C1 segment of cervical spinal cord (tissue), 14 donors: ENCODE measurements at regions not wholly inside any gene's neighbourhood (a gene's known extent, or its start where the extent isn't known, plus 50 kb on each side); places are given as distances from the start of the nearest gene placed in this dataset.

Experiments
- DNase-seq, 14 donors: peaks; one replicate each; lab custom pipeline; 2025; lab: John Stamatoyannopoulos, UW

DNA sequence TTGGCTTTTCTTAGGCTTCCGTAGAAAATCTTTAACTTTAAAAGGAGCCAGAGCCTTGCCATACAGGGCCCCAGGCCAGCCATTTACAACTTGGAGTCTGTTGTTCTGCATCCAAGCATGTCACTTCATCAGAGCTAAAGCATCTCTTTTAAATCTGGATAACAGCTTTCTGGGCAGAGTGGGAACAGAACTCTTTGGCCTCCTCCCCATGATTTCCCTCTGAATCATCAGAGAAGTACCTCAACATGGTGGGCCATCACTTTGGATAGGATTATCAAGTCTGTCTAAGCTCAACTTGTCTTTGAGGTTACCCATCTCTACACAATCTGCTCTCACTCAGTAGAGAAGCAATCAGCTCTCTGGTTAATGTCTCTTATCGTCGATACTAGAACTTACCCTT, 170.9 kb downstream of the SLC6A15 start:
- DNase-seq = no peak

DNA sequence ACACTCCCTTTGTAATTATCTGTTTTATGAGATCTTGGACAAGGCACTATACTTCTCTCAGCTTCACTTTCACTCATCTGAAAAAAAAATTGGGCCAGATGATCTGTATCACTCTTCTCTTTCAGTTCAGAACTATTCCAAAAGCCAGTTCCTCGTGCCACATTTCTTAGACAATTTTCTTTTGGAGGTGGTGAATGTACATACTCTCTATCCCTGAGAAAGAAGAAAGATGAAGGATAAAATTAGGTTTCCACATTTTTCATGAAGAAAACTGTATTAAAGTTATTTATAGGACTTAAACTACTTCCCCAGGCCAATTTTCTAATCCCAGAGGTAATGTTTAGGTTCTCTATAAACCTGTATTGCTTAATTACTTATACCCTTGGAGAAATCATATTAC, 171.6 kb downstream of the SLC6A15 start:
- DNase-seq = no peak

DNA sequence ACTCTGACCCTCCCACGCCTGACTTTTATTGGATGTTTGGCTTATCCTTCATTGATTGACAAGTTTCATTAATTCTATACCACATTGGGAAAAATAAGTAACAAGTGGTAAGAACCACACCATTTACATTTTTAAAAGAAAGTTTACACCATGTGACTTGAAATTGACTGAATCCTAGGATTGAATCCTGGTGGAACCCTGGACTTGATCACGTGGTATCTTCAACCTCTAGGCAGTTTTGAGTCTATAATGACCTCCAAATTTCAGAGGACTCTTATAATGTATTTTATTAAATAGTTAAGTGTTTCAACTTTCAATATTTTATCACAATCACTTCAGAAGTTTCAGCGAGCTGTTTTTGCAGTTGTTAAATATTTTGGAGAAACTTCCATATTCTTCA, 172.0 kb downstream of the SLC6A15 start:
- no peak for DNase-seq

DNA sequence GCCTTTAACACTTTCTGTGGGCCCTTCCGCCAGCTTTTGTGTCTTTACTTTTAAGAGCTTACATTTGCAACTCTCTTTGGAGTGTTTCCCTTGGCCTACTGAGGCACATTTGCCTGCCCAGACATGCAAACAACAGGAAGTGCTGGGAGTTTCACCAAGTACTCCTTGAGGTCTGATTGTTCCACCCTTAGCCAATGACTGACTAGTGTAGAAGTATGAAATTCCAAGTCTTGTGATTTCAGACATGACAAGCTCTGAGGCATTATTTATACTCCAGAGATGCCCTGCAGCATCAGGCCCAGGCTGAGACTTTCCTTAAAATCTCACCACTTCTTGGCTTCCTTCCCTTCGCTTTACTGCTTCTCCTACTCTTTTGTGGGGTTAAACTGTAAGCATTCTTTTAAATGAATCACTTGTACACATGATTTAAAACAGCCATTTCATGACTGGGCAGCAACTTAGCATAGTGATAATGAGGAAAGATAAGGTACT, 174.1 kb downstream of the SLC6A15 start:
- DNase-seq = no peak

DNA sequence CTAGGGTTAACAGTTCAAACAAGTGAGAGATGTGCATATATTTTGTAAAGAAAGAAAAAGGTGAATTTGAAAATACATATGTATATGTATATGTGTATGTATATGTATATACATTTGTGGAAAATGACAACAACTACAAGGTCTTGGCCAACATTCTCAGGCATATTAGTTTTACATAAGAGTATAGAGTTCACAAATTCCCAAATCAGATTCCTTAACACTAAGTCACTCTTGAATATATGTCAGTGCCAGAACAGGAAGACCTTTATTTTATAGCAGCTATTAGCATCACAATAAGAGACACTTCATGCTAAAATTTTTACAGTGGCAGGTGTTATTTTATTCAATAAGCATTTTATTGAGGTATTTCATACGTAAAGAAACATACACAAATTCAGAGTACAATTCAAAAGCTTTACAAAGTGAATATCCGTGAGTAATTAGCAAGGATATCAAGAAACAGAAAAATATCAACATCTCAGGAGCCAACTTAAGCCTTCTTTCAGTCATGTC, 179.7 kb downstream of the SLC6A15 start:
- DNase-seq = no peak

DNA sequence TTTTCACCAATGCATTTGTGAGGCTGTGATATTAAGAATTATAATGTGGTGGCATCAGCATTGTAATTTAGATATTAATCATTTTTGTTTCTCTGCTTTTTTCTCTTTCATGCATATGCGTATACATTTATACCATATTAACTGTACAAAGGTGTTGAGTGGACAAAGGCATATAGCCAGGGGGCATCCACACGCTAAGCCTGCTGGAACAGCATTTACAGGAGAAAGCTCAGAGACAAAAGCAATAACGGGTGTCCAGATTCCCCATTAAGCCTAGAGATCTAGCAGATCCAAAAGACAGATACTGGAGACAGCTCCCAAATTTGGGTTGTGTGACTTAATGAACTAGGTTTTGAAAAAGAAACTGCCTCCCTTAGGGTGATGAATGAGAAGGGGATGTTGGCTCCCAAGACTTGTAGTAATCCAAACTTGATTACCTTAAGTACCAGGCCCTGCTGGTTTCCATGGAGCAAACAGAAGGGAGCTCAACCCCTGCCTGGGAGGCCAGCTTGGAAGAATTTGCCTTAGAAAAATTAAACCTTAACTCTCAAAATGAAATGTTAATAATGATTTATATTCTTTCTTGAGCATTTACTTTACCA, 181.9 kb downstream of the SLC6A15 start:
- DNase-seq = no peak

DNA sequence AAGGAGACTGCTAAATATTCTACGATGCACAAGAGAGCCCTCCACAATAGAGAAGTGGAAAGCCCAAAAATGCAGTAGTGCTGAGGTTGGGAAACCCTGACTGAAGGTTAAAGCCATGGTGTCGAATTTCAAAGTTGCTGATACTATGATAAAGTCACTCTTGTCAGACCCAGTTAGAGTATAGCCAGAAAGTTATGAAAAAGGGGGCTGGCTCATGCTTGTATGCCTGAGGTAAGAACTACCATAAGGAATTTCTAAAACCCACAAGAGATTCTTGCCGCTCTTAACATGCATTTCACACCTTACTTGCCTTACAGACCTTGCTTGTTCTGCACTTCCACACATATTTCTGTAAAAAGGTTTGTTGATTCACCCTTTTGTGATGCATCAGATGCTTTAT, 184.6 kb downstream of the SLC6A15 start:
- DNase-seq = no peak

DNA sequence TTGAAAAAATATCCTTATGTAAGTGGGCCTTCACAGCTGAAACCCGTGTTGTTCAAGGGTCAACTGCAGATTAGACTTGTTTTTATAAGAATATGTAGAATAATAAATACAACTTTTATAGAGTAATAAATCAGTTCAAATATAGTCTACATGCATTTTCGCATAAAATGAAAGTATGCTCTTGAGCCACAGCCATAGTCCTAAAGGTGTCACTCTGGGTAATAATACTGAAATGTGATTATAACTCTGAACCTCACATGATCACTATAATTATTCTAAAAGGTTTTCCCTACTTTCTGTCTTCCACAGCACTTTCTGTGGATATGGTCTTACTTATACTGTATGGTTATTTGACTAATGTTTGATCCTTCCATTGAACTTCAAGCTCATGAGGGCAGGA, 185.8 kb downstream of the SLC6A15 start:
- DNase-seq = no peak

DNA sequence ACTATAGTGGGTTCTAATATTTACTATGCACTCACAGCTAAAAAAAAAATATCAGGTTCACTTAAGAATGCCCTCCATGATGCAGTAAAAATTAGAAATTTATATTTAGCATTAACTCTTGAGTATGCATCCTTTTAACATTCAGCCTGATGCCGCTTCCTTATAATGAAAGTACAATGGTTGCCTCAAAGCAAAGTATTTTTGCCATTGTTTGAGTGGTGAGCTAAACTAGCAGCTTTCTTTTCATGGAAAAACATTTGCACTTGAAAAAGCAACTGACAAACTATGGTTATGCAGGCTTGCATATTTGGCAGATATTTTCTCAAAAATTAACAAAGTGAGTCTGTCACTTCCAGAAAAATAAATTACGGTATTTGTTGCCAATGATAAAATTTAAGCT, 188.6 kb downstream of the SLC6A15 start:
- DNase-seq = no peak

DNA sequence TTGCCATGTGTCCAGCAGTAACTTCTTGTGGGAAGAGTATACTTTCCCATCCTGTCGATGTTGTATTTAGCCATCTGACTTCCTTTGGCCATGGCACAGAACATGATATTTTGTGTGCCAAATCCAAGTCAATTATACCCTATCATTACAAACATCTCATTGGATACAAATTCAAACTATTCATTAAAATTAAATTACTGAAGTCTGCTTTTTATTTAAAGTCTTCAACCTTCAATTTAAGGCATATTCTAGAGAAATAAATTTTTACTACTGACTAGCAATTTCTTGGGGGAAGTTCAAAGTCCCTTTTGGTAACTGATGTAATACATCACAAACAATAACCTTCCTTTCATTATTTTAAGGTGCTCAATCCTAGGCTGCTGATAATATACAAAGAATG, 192.6 kb downstream of the SLC6A15 start:
- DNase-seq = no peak

DNA sequence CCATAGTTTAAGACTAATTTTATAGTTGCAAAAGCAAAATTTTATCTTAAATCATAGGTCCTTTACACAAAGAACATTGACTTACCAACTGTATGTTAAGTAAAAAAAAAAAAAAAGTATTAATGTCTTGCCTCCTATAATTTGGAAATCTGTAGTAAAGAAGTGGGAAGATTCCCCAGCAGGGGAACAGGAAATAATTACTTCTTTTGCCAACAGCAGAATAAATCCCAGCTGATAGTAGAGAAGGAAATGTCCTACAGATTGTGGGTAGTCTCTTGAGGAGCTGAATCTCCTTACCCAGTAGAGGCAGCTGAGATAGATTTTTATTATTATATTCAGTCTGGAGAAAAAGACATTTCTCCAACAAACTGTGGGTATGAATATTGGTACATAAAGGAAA, 193.7 kb downstream of the SLC6A15 start:
- no peak for DNase-seq

DNA sequence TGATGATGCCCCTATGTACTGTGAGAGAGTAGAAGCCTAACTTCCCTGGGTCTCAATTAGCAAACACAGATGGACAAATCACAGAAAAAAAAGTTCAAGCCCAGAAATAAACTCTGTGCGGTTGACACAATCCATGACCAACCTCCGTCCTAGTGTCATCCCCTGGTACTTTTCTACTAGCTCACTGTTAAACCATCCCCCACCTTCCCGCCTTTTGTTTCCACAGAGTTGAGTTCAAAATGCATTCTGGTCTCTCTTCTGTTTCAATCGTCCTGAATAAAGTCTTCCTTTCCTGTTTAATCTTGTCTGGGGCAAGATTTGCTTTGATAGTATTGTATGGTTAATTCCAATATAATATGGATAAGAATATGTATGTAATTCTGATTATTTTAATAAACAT, 199.9 kb downstream of the SLC6A15 start:
- DNase-seq = no peak

DNA sequence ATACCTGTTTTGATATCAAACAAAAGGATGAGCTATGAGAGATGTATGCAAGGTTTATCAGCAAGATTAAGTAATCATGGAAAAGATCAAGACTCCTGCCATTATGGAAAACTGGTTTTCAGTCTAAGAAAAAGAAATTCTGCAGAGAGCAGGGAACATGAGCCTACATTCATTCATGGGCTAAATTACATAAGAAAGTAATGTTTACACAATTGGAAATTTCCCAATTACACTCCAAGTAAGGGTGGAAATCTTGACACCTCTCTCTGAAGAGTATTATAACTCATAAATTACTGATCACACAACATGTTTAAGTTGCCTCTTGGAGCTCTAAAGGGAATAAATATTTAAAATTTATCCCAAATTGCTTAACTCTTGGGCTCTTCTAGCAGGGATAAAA, 206.2 kb downstream of the SLC6A15 start:
- no peak for DNase-seq

DNA sequence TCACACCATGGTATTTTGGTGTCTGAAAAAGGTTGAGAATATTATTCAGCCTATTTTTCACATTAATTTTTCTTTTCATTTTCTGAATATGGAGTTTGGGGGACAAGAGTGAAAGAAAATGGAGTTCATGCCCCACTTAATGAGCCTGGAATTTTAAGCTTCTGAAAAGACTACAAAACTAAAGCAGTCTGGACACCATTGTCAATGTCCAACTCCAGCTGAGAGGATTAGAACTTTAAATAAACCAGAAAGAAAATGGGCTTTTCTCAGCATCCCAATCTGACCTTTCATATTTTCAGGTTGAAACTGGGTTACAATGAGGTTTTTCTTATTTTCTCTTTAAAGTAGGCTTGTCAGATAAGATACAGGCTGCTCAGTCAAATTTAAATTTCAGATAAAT, 207.7 kb downstream of the SLC6A15 start:
- no peak for DNase-seq

DNA sequence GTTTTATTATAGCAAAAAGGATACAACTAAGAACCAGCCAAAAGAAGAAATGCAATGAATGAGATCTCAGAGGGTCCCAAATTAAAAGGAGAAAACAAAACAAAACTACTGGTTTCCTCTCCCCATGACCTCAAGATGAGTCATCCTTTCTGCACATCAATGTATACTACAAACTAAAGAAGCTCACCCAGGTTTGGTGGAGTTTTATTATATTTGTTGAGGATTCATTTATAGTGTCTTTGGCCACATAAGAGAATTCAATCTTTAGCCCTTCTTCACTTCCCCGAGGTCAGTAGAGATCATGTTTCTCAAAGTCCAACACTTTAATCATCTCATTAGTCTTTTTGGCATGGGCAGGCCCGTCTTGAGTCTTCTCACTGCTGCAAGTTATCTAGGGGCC, 210.6 kb downstream of the SLC6A15 start:
- DNase-seq = no peak

DNA sequence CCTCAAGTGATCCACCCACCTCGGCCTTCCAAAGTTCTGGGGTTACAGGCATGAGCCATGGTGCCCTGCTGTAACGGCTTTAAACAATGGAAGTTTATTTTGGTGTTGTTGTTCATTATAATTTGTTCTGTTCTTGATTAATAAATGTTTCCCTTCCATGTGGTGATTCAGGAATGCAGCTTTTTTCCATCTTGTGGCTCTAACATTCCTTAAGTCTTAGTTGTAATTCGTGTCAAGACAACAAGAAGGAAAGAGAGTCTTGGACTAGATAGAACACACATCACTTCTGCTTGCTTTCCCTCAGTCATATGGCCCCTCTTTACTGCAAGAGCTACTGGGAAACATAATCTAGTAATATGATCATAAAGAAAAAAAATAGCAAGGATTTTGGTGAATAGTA, 211.6 kb downstream of the SLC6A15 start:
- DNase-seq = no peak

DNA sequence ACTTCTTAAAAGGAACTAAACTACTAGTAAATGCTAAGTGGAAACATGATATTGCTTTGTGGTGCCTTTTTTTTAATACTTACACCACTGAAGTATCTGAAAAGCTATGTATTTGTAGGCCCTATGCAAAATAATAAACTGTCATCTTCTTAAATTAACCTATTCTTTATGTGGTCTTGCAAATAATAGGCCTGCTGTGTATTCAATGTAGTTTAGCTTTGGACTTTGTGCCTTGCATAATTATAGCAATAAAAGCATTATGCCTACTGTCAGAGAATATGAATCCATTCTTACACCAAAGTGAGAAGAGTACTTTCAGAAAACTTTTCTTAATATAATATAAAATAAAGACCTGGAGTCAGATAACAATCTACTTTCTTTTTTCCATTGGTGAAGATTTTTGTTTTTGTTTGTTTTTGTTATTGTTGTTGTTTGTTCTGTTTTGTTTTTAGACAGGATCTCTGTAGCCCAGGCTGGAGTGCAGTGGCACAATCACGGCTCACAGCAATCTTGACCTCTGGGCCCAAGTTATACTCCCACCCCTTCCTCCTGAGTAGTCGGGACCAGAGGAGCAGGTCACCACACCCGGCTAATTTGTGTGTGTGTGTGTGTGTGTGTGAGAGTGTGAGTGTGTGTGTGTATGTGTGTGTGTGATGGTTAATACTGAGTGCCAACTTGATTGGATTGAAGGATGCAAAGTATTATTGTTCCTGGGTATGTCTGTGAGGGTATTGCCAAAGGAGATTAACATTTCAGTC, 213.8 kb downstream of the SLC6A15 start:
- DNase-seq = no peak

DNA sequence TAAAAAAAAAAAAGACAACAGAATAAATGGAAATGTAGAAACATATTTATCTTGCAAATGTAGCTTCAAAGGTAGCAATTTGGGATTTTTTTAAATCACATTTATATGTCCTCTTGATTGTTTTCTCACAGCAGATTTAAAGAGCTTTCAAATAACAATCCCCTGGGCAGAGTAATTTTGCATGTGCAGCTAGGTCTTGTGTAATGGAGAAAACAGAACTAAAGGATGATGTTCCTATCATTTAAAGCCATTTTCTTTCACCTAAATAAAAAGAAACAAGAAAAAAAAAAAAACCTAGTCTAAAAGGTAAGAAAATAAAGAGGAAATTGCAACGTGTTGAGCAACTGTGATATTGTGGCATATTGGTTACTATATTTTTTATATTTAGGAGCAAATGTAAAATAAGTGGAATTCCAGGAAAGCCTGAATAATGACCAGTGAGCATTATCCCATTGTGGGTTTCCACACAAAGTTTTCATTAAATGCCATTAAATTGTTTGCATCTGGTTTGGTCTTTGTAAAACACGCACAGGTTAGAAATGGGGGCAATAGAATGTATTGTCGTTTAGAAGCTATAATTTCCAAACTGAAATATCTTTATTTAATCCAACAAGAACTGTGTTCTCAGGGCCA, 215.6 kb downstream of the SLC6A15 start:
- DNase-seq = no peak

DNA sequence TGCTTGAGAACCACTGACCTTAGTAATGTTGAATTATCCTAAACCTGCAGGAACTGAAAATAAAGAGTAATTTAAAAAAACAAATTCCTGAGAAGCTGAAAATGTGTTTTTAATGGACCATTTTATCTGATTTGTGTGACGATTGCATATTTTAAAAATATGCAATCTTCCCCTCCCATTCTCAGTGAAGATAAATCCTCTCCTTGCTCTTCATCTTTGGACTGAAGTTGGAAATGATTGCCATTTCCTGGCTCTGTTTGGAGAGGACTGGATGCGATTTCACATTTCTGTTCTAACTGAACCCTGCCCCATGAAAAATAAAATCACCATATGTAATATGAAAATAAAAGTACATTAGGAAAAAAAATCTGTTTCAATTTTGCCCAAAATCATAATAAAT, 216.3 kb downstream of the SLC6A15 start:
- no peak for DNase-seq

DNA sequence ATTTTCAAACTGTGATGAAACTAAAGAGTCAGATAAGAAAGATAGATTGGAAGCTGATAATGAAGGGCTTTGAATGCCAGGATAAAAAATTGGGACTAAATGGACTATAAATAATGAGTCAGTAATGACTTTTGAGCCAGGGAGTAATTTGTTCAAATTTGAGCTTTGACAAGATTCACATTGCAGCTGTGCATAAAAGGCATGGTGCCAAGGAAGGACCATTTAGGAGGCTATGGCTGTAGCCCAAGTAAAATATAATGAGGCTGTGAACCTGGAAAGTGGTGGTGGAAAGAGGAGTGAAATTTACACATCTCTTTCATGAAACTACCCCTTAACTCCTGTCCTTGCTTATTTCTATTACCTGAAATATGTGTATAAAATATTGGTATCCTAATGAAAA, 218.5 kb downstream of the SLC6A15 start:
- DNase-seq = no peak

DNA sequence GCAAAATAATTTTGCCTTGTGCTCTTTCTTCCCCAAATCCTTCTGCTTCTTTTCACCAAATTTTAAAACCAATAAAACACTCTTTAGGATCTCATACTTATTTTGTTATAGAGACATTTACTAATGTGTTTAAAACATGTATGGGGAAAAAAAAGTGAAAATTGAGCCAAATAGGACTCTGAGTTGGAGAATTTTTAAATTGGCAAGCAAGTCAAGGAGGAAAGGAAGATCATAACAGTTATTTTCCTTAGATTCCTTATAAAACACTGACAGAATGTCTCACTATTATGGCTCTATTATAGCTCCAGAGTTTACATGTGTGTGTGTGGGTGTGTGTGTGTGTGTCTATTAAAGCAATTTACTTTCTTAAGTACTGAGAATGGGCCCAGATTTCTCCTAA, 220.5 kb downstream of the SLC6A15 start:
- no peak for DNase-seq

DNA sequence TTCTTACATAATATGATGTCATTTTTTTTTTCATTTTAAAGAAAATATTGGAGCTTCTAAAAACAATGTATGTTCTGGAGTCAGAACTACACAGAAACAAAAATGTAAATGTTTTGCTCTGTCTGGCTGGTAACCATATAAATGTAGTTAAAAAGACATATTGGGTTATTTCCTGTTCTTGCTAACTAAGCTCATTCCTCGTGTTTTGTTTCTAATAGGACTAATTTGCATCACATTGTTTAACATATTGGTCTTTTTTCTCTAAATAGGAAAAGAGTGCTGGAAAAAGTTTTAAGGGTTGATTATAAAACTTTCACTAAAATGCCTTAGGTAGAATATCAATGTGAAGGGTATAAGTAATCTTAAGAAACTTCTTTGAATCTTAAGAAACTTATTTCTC, 221.3 kb downstream of the SLC6A15 start:
- no peak for DNase-seq

DNA sequence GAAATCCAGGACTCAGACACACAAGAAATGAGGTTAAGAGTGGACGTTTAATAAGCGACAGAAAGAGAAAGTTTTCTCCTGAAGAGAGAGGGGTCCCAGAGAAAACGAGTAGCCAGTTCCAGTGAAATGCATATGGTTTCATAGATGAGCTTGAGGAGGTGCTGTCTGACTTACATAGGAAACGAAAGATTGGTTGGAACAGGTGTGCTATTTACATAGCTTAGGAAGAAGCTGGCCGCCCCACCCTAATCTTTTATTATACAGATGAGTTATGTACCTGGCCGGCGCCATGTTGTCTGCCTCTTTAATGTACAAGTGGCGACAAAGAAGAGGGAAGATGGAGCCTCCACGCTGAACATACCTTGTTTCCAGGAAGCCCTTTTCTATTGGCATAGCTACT, 223.0 kb downstream of the SLC6A15 start:
- DNase-seq = no peak
